Liver (tissue), 8 donors: ENCODE measurements at regions not wholly inside any gene's neighbourhood (a gene's known extent, or its start where the extent isn't known, plus 50 kb on each side); places are given as distances from the start of the nearest gene placed in this dataset.

Experiments
- DNase-seq: peaks from one replicate; pipeline ENCODE4 v3.0.0-alpha.2; 2017; ENCODE audit warnings: low spot score
- H3K27ac ChIP-seq, 2 donors: one replicate each; pipeline ENCODE4 v1.7.0; 2013; ENCODE audit warnings: inconsistent platforms in 2 of 2, low read length in 2 of 2, control low read depth in 1 of 2, low read depth in 1 of 2, mild to moderate bottlenecking in 1 of 2
- H3K27me3 ChIP-seq, 4 donors: one replicate each; pipeline versions ENCODE4 v1.6.1 to v1.7.0; 2013; ENCODE audit warnings: low read length in 3 of 4, inconsistent platforms in 1 of 4, mild to moderate bottlenecking in 1 of 4, moderate library complexity in 1 of 4; ENCODE audit not compliant: control insufficient read depth in 4 of 4, insufficient read depth in 4 of 4
- H3K36me3 ChIP-seq, 4 donors: one replicate each; pipeline versions ENCODE4 v1.6.1 to v1.7.0; 2013; ENCODE audit warnings: low read length in 3 of 4, mild to moderate bottlenecking in 3 of 4, low read depth in 1 of 4, moderate library complexity in 1 of 4; ENCODE audit not compliant: control insufficient read depth in 4 of 4, insufficient read depth in 3 of 4
- H3K4me1 ChIP-seq, 4 donors: one replicate each; pipeline versions ENCODE4 v1.6.1 to v1.7.0; 2013; ENCODE audit warnings: low read length in 3 of 4, mild to moderate bottlenecking in 3 of 4, moderate library complexity in 1 of 4; ENCODE audit not compliant: control insufficient read depth in 4 of 4, insufficient read depth in 4 of 4
- H3K4me3 ChIP-seq, 3 donors: one replicate each; pipeline versions ENCODE4 v1.6.1 to v1.7.0; 2013; ENCODE audit warnings: low read length in 3 of 3, control low read depth in 1 of 3, low read depth in 1 of 3, mild to moderate bottlenecking in 1 of 3
- H3K9ac ChIP-seq, 2 donors: one replicate each; pipeline ENCODE4 v1.7.0; 2013; ENCODE audit warnings: low read length in 2 of 2, mild to moderate bottlenecking in 2 of 2, moderate library complexity in 2 of 2, control low read depth in 1 of 2, low read depth in 1 of 2
- H3K9me3 ChIP-seq, 4 donors: one replicate each; pipeline versions ENCODE4 v1.6.1 to v1.7.0; 2013; ENCODE audit warnings: low read length in 3 of 4; ENCODE audit not compliant: control insufficient read depth in 4 of 4
- EGR1 ChIP-seq, 2 donors: IDR thresholded peaks; 2 replicates each; pipeline ENCODE4 v1.6.1; 2016 to 2018; ENCODE audit warnings: antibody characterized with exemption in 2 of 2, low read depth in 2 of 2
- FOXA1 ChIP-seq: IDR thresholded peaks from 2 replicates; pipeline ENCODE4 v1.6.1; 2016; ENCODE audit warnings: antibody characterized with exemption
- FOXA2 ChIP-seq: IDR thresholded peaks from 2 replicates; pipeline ENCODE4 v1.6.1; 2016; ENCODE audit warnings: antibody characterized with exemption
- GABPA ChIP-seq, 2 donors: IDR thresholded peaks in 1 of 2; conservative IDR thresholded peaks in 1 of 2; 2 replicates each; pipeline ENCODE4 v1.6.1; 2016; ENCODE audit warnings: antibody characterized with exemption in 2 of 2, mild to moderate bottlenecking in 1 of 2, moderate library complexity in 1 of 2
- HNF4A ChIP-seq, 2 donors: conservative IDR thresholded peaks; 2 replicates each; pipeline ENCODE4 v1.6.1; 2016; ENCODE audit warnings: antibody characterized with exemption in 2 of 2, mild to moderate bottlenecking in 2 of 2
- HNF4G ChIP-seq: IDR thresholded peaks from 2 replicates; pipeline ENCODE4 v1.6.1; 2016; ENCODE audit warnings: antibody characterized with exemption
- JUND ChIP-seq, 2 donors: IDR thresholded peaks; 2 replicates each; pipeline ENCODE4 v1.6.1; 2016; ENCODE audit warnings: antibody characterized with exemption in 2 of 2
- NR2F2 ChIP-seq: IDR thresholded peaks from 2 replicates; pipeline ENCODE4 v1.6.1; 2016; ENCODE audit warnings: antibody characterized with exemption
- RAD21 ChIP-seq, 2 donors: IDR thresholded peaks; 2 replicates each; pipeline ENCODE4 v1.6.1; 2016; ENCODE audit warnings: antibody characterized with exemption in 2 of 2, mild to moderate bottlenecking in 2 of 2
- RXRA ChIP-seq, 2 donors: IDR thresholded peaks; 2 replicates each; pipeline ENCODE4 v1.6.1; 2017 to 2018; ENCODE audit warnings: antibody characterized with exemption in 2 of 2, mild to moderate bottlenecking in 1 of 2
- SP1 ChIP-seq: IDR thresholded peaks from 2 replicates; pipeline ENCODE4 v1.6.1; 2018; ENCODE audit warnings: antibody characterized with exemption, mild to moderate bottlenecking
- TAF1 ChIP-seq: conservative IDR thresholded peaks from 2 replicates; pipeline ENCODE4 v1.6.1; 2016; ENCODE audit warnings: antibody characterized with exemption, mild to moderate bottlenecking
- YY1 ChIP-seq: IDR thresholded peaks from 2 replicates; pipeline ENCODE4 v1.6.1; 2016; ENCODE audit warnings: antibody characterized with exemption, mild to moderate bottlenecking
- WGBS: extraction: QIAGEN DNeasy Blood & Tissue Kit; methylation state at CpG from one replicate; pipeline ENCODE4 v1.1.7; 2013; 5-methylcytosine and 5-hydroxymethylcytosine counted together
- TF ChIP-seq, protein P1 (sequence below): IDR thresholded peaks from 2 replicates; pipeline ENCODE4 v1.6.1; 2016; ENCODE audit warnings: antibody characterized with exemption
- TF ChIP-seq, protein P2 (sequence below): fragments of 150-350 bp; IDR thresholded peaks from 2 replicates; pipeline ENCODE4 v1.5.1; 2017; ENCODE audit warnings: improper control_type of control experiment, low read depth, low read length; ENCODE audit not compliant: missing input control
- TF ChIP-seq, protein P3 (sequence below): IDR thresholded peaks from 2 replicates; pipeline ENCODE4 v1.6.1; 2016; ENCODE audit warnings: antibody characterized with exemption
- TF ChIP-seq, protein P4 (sequence below): IDR thresholded peaks from 2 replicates; pipeline ENCODE4 v1.6.1; 2016; ENCODE audit warnings: antibody characterized with exemption
- TF ChIP-seq, protein P5 (sequence below): IDR thresholded peaks from 2 replicates; pipeline ENCODE4 v1.6.1; 2016; ENCODE audit warnings: antibody characterized with exemption, mild to moderate bottlenecking
- donor health status: healthy.
- donor health status: healthy.
- donor health status: healthy.
- donor health status: healthy.
- donor health status: healthy.

DNA sequence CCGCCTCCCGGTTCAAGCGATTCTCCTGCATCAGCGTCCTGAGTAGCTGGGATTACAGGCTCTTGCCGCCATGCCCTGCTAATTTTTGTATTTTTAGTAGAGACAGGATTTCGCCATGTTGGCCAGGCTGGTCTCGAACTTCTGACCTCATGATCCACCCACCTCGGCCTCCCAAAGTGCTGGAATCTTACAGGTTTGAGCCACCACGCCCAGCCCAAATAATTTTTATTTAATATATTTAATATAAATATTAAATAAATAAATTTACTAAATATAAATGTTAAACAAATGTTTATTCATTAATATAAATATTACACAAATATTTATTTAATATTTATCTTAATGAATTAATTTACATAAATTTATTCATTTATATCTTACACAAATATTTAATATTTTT is 120.2 kb downstream of the SHOX start:
- H3K9ac ChIP-seq, result no peak overlapping the region
- H3K36me3 ChIP-seq, result no peaks in the 10 kb centered on the region
- DNase-seq, result no peak
- H3K4me3 ChIP-seq, result no peak overlapping the region
- TF ChIP-seq JUND (IDR thresholded peaks at IDR 0.05), result no peak
- TF ChIP-seq, protein P1, sequence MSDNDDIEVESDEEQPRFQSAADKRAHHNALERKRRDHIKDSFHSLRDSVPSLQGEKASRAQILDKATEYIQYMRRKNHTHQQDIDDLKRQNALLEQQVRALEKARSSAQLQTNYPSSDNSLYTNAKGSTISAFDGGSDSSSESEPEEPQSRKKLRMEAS, result no peak
- peaks cover 0 to 2% (median 0%) of the 10 kb centered on the region in 4 donors for H3K27me3 ChIP-seq
- peaks cover 0 to 2% (median 0%) of the 10 kb centered on the region in 4 donors for H3K9me3 ChIP-seq
- 76% methylated on average over 9 of the region's 9 CpGs for WGBS
- no peak overlapping the region for H3K27ac ChIP-seq
- no peaks in the 10 kb centered on the region for H3K4me1 ChIP-seq

DNA sequence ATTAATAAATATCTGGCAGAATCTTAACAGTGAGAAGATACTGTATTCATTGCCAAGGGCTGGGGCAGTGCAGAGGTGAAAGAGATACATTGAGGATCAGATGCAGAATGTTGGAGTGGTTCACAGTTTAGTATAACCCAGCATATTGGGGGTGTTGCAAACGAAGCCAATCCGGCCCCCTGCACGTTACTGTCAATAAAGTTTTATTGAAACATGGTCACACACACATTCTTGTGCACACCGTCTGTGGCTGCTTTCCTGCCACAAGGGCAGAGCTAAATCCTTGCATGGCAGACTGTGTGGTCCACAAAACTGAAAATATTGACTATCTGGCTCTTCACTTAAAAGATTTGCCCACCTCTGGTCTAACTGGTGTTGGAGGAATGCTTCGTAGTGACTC is 119.7 kb downstream of the SHOX start:
- WGBS, result 84% methylated on average over 5 of the region's 5 CpGs
- H3K27ac ChIP-seq, result no peak overlapping the region
- DNase-seq, result no peak
- no peak for TF ChIP-seq EGR1 (IDR thresholded peaks at IDR 0.05; ENCODE audit: low read depth in 2 of 2)
- no peak for TF ChIP-seq RXRA (IDR thresholded peaks at IDR 0.05)
- no peak for TF ChIP-seq NR2F2
- TF ChIP-seq, protein P2, sequence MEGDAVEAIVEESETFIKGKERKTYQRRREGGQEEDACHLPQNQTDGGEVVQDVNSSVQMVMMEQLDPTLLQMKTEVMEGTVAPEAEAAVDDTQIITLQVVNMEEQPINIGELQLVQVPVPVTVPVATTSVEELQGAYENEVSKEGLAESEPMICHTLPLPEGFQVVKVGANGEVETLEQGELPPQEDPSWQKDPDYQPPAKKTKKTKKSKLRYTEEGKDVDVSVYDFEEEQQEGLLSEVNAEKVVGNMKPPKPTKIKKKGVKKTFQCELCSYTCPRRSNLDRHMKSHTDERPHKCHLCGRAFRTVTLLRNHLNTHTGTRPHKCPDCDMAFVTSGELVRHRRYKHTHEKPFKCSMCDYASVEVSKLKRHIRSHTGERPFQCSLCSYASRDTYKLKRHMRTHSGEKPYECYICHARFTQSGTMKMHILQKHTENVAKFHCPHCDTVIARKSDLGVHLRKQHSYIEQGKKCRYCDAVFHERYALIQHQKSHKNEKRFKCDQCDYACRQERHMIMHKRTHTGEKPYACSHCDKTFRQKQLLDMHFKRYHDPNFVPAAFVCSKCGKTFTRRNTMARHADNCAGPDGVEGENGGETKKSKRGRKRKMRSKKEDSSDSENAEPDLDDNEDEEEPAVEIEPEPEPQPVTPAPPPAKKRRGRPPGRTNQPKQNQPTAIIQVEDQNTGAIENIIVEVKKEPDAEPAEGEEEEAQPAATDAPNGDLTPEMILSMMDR, result no peak
- TF ChIP-seq SP1, result no peak
- TF ChIP-seq JUND (IDR thresholded peaks at IDR 0.05), result no peak
- TF ChIP-seq HNF4A (conservative IDR thresholded peaks at IDR 0.05), result no peak
- TF ChIP-seq HNF4G, result no peak
- TF ChIP-seq, protein P3, sequence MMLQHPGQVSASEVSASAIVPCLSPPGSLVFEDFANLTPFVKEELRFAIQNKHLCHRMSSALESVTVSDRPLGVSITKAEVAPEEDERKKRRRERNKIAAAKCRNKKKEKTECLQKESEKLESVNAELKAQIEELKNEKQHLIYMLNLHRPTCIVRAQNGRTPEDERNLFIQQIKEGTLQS, result no peak
- no peak for TF ChIP-seq YY1
- TF ChIP-seq, protein P4, sequence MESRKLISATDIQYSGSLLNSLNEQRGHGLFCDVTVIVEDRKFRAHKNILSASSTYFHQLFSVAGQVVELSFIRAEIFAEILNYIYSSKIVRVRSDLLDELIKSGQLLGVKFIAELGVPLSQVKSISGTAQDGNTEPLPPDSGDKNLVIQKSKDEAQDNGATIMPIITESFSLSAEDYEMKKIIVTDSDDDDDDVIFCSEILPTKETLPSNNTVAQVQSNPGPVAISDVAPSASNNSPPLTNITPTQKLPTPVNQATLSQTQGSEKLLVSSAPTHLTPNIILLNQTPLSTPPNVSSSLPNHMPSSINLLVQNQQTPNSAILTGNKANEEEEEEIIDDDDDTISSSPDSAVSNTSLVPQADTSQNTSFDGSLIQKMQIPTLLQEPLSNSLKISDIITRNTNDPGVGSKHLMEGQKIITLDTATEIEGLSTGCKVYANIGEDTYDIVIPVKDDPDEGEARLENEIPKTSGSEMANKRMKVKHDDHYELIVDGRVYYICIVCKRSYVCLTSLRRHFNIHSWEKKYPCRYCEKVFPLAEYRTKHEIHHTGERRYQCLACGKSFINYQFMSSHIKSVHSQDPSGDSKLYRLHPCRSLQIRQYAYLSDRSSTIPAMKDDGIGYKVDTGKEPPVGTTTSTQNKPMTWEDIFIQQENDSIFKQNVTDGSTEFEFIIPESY, result no peak
- TF ChIP-seq GABPA (IDR thresholded peaks at IDR 0.05 in 1 of 2, conservative IDR thresholded peaks at IDR 0.05 in 1 of 2), result no peak
- TF ChIP-seq FOXA2, result no peak
- TF ChIP-seq, protein P5, sequence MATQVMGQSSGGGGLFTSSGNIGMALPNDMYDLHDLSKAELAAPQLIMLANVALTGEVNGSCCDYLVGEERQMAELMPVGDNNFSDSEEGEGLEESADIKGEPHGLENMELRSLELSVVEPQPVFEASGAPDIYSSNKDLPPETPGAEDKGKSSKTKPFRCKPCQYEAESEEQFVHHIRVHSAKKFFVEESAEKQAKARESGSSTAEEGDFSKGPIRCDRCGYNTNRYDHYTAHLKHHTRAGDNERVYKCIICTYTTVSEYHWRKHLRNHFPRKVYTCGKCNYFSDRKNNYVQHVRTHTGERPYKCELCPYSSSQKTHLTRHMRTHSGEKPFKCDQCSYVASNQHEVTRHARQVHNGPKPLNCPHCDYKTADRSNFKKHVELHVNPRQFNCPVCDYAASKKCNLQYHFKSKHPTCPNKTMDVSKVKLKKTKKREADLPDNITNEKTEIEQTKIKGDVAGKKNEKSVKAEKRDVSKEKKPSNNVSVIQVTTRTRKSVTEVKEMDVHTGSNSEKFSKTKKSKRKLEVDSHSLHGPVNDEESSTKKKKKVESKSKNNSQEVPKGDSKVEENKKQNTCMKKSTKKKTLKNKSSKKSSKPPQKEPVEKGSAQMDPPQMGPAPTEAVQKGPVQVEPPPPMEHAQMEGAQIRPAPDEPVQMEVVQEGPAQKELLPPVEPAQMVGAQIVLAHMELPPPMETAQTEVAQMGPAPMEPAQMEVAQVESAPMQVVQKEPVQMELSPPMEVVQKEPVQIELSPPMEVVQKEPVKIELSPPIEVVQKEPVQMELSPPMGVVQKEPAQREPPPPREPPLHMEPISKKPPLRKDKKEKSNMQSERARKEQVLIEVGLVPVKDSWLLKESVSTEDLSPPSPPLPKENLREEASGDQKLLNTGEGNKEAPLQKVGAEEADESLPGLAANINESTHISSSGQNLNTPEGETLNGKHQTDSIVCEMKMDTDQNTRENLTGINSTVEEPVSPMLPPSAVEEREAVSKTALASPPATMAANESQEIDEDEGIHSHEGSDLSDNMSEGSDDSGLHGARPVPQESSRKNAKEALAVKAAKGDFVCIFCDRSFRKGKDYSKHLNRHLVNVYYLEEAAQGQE, result no peak
- no peak for TF ChIP-seq FOXA1
- TF ChIP-seq, protein P1, result no peak
- no peak for TF ChIP-seq RAD21 (IDR thresholded peaks at IDR 0.05)
- TF ChIP-seq TAF1, result no peak
- H3K9ac ChIP-seq, result no peak overlapping the region
- H3K27me3 ChIP-seq, result peaks cover 0 to 2% (median 0%) of the 10 kb centered on the region in 4 donors
- peaks cover 0 to 2% (median 0%) of the 10 kb centered on the region in 4 donors for H3K9me3 ChIP-seq
- H3K4me3 ChIP-seq, result no peak overlapping the region
- H3K36me3 ChIP-seq, result no peaks in the 10 kb centered on the region
- H3K4me1 ChIP-seq, result no peaks in the 10 kb centered on the region
